ENCODE measurements at regions not wholly inside any gene's neighbourhood (a gene's known extent, or its start where the extent isn't known, plus 50 kb on each side); places are given as distances from the start of the nearest gene placed in this dataset.

- TF ChIP-seq CTCF (IDR thresholded peaks at IDR 0.05) (no peak), EP300 (IDR thresholded peaks at IDR 0.05; ENCODE audit: borderline replicate concordance in 1 of 2, low read depth in 1 of 2, low read length in 1 of 2) (no peak), JUND (IDR thresholded peaks at IDR 0.05) (no peak), ZBTB33 (IDR thresholded peaks at IDR 0.05; ENCODE audit: borderline replicate concordance, low read depth) (no peak), REST (IDR thresholded peaks at IDR 0.05; ENCODE audit: low read depth, low read length) (no peak), MAX (IDR thresholded peaks at IDR 0.05; ENCODE audit: low read depth) (no peak), CHD2 (IDR thresholded peaks at IDR 0.05; ENCODE audit: low read length, partially characterized antibody) (no peak), POLR2AphosphoS5 (IDR thresholded peaks at IDR 0.05; ENCODE audit: low read depth, low read length) (no peak), SMC3 (IDR thresholded peaks at IDR 0.05; ENCODE audit: low read depth, low read length) (no peak), NFIC (IDR thresholded peaks at IDR 0.05; ENCODE audit: borderline replicate concordance) (no peak), USF1 (IDR thresholded peaks at IDR 0.05; ENCODE audit: borderline replicate concordance, low read depth) (no peak), EZH2phosphoT487 (IDR thresholded peaks at IDR 0.05; ENCODE audit: borderline replicate concordance, low read depth) (no peak), MXI1 (IDR thresholded peaks at IDR 0.05; ENCODE audit: low read depth, low read length) (no peak), TAF1 (IDR thresholded peaks at IDR 0.05; ENCODE audit: borderline replicate concordance, low read depth, low read length) (no peak)
Observed at GRCh38 chr5:3002230-3002629, 250.8 kb upstream of the IRX2 start.
